ENCODE measurements at regions not wholly inside any gene's neighbourhood (a gene's known extent, or its start where the extent isn't known, plus 50 kb on each side); places are given as distances from the start of the nearest gene placed in this dataset.

DNA sequence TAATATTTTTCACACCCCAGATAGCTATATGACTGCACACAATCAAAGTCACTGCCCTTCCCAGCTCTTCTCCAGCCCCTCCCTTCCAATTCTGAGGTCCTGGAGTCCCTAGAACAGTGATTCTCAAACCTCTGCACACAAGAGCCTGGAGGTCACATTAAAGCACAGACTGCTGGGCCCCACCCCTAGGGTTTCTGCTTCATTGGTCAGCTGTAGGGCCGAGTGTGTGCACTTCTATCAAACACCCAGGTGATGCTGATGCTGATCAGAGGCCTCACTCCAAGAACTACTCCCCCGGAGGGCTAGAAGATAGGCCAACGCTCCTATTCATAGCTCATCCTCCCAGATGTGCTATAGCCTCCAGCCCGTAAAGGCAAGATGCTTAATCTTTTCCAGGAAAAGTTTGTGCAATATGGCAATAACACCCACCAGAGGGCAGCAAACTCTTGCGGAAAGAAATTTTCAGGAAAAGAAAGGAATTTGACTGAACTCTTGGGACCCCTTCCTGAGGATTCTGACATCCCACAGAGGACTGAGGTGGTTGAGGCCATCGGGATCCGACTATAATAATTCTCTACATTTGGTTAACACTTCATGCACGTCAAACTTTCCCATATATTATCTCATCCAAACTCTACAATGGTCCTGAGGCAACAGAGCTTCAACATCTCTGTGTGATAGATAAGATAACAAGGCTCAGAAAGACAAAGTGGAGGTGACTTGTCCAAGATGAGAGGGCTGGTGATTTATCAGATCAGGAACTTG is 194.2 kb upstream of the PKDCC start:
- DNase-seq (ENCODE audit: low read depth), result no peak

DNA sequence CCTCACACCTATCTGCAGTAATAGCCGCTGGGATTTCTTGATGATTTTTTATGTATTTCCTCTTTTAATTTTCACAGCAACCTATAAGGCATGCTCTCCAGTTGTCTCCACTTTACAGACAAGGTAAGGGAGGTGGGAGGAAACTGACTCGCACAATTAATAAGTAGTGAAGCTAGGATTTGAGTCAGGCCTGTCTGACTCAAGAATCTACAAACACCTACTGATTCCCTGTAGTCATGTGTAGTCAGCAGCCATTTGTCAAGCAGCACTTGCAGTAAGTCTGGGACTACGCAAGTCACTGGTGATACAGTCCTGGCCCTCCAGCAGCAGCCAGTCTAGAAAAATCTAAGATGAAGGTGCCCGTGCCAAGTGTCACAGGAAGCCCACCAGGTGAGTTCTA is 193.6 kb upstream of the PKDCC start:
- no peak for DNase-seq (ENCODE audit: low read depth)

DNA sequence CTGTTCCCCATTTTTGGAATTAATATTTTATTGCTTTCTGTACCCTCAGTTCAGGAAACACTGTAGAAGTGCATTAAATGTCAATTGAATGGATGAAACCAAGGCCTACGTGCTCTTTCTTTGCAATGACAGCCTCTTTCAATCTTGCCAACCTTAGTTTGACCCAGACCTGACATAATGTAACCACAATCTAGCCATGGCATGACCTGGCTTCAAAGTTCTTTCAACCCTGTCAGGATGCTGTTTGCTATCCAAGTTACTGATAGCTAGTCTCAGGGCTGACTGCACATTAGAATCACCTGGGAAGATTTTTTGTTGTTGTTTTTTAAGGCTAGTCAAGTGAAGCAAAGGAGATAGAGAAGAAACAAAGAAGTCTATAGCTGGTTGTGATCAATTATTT is 190.9 kb upstream of the PKDCC start:
- DNase-seq (ENCODE audit: low read depth), result no peak

DNA sequence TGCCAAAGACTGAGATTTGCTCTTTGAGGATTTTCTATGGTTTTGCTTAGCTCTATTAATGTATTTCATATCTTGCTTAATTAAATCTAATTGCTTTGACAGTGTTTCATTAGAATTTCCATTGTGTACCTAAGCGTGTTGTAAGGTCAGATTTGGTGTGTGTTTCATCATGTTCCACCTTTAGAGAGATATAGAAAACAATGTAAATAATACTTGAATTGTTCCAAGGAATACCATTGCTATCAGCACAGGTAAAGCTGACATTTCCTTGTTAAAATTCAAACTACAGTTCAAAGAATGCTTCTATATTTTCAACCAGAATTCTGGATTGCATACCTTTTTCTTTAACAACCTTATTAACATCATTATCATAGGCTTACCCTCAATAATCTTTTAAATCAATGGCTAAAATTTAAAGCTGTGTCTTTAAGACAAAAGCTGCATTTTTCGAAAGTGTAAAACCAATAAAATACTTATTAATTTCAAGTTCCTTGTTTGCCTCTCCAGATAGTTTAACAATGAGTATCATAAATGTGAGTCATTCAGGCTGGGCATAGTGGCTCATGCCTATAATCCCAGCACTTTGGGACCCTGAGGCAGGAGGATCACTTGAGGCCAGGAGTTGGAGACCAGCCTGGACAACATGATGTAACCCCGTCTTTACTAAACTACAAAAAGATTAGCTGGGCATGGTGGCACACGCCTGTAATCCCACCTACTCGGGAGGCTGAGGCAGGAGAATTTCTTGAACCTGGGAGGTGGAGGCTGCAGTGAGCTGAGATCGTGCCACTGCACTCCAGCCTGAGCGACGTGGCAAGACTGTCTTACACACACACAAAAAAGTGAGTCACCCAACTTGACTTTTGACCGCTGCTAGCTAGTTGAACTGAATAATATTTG is 188.0 kb upstream of the PKDCC start:
- no peak for DNase-seq (ENCODE audit: low read depth)

DNA sequence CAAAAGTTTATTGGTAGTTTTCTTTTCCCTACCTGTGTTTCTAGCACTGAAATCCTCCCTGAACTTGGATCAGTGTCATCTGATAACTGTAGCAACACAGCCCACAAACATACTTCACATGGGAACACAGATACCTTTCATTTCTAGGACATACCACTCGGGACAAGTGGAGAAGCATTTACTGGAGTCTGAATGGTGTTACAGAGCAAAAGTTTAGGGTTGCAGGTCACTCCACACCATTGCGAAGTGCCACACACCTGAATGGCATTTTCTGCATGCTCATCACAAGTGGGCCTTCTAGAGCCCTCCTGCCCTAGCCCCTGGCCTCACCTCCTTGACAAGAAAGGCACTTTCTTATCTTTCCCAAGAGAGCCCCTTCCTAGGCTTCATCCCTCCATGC is 184.8 kb upstream of the PKDCC start:
- no peak for DNase-seq (ENCODE audit: low read depth)

DNA sequence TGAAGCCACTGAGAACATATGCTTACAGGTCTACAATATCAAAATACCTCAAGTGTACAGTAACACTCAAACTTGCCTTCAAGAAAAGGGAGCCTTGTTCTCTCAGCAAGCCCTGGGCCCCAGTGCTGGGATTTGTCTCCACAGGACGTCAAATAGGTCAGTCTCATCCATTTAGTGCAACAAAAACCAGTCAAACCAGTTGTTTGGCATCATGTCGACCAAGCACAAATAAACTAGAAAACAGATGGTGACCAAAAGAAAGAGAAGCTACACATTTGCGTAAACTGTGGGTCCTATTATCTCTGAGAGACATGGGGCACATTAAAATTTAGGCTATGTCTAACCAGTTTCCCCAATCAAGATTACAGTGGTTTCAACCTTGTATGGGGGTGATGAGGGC is 182.6 kb upstream of the PKDCC start:
- DNase-seq (ENCODE audit: low read depth), result no peak

DNA sequence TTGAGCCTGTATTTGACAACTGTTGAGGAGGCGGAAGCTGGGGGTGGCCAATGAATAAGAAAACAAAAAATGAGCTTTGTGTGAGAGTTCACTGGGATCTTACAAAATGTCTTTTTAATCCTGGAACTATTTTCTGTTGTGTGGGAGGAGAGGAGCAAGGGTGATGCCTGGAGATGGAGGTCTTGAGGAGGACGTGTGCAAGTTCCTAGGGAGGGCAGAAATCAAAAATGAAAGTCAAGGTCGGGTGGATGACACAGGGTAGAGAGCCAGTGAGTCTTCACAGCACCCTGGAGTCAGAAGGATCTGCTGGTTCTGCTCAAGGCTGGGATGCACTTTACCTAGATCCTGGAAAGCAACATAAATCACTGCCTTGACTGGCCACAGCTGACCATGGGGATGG is 180.3 kb upstream of the PKDCC start:
- DNase-seq (ENCODE audit: low read depth), result no peak

DNA sequence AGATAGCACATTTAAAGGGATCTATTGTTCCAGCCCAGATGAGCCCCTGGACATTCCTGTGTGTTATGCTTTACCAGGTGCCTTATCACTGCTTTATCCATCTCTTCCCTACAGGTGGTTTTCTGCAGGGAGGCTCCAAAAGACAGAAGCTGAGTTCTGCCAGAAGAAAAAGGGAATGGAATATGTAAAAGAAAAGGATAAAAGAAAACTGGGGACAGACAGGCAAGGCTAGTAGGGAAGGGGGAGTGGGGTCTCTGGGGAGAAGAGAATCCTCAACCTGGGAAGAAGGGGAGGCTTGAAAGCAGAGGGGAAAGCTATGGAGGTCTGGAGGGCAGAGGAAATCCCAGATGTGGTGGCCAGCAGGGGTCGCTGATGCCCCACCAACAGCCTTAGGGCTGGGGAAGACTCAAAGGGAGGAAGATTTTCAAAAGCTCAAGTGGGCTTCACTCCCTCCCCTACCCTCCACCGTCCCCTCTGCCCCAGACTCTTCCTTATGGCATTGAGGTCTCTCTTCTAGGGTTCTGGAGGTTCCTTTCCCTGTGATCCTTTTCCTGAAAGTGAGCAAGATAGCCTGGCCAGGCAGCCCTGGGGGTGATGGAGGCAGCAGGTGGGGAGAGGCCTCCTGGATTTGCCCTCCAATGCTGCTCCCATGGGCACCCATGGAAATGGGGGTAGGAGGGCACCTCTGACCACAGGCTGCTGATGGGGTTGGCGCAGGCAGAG is 178.1 kb upstream of the PKDCC start:
- peak; percentile 59 for DNase-seq (ENCODE audit: low read depth)

DNA sequence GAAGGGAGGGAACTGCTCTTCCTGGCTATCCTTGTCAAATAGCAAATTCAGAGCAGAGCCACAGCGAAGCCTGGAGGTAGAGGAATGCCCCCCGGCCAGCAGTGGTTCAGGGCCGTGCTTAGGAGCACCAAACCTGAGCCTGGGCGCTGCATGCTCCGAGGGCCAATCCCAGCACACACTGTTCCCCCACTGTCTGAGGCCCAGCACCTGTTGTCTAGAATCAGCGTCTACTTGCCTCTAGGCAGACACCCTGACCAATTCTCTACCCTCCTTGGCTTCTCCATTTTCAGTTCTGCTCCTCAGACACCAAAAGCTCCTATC is 177.6 kb upstream of the PKDCC start:
- no peak for DNase-seq (ENCODE audit: low read depth)

DNA sequence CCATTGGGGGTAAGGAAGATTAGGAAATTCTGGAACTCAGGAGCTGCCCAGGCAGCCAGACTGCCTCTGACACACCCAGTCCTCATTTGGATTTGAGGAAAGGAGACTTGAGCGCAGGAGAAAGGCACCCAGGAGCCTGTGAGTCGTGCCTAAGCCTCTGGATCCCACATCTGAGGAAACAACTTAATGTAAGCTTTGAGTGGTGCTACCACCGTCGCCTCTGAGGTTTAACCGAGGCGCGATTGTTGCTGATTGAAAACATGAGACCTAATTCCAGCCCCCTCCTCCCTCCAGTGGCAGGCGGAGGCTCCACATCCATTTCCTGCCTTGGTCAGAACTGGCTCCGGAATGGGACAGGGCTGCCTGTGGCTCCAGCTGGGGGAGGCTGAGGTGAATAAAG is 176.7 kb upstream of the PKDCC start:
- DNase-seq (ENCODE audit: low read depth), result no peak

DNA sequence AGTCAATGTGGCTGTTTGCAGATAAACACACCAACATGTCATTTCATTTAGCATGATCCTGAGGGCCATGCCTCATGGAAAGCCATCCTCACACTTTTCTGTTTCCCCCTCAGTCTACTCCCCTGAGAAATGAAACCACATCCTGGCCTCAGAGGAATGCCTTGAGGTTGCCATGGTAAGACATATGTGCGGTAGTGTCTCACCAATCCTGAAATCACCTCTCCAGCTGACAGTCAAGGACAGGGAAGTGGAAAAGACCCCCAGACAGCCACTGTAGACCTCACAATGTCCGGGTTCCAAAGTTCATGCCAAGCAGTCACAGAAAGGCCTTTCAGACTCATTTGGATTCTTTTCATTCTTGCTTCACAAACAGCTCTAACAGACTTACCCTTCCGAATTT is 175.2 kb upstream of the PKDCC start:
- DNase-seq (ENCODE audit: low read depth), result no peak

DNA sequence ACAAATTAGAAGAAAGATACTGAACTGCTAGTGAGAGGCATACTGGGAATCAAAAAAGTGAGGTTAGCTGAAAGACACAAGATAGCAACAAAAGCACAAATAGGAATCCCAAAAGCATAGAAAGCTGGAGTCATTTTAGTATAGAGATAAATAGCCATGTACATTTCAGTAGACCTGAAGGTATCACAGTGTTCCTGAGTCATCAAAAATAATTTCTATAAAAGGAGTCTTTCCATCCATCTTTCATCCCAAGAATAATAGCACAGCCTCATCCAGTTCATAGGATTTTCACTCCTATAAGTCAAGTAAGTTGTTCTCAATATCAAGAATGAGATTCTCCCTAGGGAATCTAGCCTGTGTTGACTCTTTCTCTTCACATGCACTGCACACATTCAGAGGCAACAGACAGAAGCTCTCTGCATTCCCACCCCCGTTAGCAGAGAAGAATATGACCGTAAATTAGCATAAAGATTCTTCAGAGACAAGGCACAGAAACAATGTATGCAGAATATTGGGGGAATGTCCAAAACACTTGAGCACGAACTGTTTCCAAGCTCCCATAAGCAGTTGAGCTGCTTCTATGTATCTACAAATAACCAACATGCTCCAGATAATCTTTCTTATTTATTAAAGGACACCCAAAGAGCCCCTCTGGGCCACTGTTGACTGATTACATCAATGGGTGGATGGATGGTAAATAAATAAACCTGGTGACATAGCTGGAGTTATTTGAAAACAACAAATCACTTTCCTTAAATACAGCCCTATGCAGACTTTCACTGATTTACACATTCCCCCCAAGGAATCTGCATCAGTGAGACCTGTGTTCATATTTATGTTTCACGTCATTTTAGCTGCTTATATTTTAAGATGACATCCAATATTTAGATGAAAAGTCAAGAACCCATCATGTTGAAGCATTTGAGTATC is 174.5 kb upstream of the PKDCC start:
- DNase-seq (ENCODE audit: low read depth), result no peak

DNA sequence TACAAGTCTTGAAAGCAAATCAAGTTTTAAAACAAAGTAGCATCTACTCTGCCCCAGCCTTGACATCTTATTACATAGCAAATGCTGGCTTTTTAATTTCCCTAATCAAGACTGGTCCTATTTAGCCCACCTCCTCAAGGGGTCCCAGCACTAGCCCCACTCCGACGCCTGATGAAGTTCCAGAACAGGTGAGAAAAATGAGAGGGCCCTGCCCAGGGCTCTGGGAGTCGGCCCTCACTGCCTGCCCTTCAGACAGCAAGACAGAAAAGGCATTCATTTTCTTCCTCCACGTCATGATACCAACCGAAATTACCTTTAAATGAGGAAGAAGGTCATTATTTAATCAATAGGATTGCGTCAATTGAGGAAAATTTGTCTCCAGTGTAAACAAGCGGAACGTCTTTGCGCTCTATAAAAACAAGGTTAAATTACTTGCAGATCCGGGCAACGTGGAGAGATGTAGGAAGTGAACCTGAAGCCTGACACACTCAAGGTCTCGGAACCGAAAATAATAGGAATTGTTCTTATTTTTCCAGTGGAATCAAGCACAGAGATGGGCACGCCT is 170.6 kb upstream of the PKDCC start:
- DNase-seq (ENCODE audit: low read depth), result no peak

DNA sequence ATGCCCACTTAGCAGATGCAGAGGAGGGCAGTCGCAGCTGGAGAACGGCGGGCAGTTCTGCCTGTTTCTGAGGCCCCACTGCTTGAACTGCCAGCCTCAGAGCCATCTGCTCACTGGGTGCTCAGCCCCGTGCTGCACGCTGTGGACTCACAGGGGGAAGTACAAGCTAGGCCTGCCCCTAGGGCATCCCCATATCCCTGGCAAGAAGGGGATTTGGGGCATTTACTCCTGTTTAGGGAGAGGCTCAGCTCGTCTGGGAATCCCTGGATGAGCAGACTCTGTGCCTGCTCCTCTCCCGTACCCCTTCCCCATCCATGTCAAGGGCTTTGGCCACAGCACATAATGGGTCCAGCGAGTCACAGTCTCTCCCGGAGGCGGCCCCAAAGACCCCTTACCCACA is 169.8 kb upstream of the PKDCC start:
- no peak for DNase-seq (ENCODE audit: low read depth)

DNA sequence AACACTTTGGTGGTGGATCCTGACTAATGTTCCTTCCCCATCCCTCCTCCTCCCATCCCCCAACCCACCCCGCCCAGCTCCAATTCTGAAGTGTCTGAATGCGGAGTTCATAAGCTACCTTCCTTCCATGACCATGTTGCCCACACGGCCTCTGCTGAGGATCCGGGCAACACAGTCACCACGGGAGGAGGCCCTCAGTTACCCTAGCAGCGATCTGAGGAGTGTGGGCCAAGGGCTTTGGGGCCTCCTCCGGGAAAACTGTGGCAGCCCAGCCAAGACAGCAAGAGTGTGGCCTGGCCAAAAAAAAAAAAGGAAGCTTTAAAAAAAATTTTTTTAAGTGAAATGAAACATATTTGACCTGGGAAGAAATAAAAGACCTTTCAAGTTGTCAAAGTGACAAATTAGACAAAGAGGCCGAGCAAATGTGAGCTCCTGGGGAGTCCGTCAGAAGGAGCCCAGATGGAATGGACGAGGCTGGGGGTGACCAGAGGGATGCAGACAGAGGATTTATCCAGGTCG is 169.0 kb upstream of the PKDCC start:
- no peak for DNase-seq (ENCODE audit: low read depth)

DNA sequence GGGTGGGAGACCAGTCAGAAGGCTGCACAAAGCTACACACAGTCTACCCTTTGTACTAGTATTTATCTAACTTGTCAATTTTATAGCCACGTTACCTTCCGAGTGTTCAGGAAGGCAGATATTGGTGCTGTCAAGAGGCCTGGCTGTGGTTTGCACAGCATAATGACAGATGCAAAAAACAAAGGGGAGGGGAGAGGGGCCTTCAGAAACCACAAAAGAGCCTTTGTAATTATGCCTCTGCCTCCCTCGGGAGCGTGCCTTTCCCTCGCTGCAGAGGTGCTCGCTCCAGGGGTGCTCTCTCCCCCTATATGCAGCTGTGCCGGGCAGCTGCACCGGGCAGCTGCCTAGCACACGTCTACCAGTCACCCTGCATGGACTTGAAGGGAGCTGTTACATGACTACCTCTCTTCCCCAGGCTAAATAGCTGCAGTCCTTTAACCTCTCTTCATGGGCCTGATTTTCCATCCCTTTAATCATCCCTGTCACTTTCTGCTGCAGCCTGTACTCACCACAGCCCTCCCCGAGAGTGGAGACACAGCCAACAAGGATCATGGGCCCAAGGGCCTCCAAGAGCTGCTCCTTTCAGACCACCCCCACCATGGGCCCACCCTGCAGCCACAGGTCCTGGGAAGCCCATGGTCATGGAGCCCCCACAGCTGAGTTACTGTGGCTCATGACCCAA is 168.4 kb upstream of the PKDCC start:
- DNase-seq (ENCODE audit: low read depth), result no peak

DNA sequence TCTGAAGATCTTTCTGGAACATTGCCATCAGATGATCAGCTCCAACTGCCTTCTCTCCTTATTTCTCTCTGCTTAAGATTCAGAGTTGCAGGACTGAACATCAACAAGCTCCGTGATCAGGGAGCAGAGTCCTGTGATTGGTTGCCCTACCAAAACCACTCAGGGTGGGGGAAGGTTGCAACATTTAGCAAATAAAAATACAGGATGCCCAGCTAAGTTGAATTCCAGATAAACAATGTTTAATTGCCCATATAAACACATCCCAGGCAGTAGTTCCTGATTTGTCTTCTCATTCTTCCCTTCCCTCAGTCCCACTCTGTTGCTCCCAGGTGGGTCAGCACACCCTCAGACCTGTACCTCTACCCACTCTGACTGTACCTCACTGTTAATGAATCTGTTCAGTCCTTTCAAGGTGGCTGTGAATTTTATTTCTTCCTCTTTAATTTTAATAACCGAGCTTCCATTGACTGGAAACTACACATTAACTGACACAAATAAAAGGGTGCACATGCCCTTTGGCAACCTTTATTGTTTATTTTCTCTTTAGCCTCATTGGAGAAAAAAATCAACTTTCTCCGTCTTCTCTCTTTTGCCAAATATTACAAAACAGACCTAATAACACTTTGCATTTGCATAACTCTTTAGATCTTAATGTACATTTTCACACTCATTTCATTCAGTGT is 167.1 kb upstream of the PKDCC start:
- no peak for DNase-seq (ENCODE audit: low read depth)

DNA sequence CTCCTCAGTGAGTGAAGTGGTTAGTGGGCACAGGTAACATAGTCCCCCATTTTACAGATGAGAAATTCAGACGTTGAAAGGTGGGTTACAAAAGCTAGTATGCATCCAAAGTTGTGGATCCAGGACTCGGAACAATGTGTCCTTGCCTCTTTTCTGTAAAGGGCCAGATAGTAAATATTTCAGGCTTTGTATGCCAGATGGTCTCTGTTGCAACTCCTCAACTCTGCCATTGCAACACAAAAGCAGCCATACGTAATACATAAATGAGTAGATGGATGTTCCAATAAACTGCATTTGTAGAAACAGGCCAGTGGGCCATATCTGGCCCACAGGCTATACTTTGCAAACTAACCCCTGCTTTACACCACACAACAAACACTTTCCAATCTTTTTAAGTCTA is 166.6 kb upstream of the PKDCC start:
- no peak for DNase-seq (ENCODE audit: low read depth)

DNA sequence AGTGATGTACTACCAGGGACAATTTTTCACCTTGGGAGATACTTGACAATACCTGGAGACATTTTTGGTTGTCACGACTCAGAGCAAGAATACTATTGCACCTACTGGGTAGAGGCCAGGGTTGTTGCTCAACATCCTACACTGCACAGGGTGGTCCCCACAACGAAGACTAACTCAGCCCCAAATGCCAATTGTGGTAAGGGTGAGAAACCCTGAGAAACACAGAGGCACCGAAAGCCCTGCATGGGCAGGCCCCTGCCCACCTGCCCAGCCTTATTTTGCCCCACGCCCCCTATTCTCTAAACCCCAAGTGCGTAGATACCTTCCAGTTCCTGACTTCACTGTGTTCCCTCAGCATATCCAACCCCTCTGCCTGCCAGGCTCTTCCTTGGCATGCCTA is 163.1 kb upstream of the PKDCC start:
- DNase-seq (ENCODE audit: low read depth), result no peak

DNA sequence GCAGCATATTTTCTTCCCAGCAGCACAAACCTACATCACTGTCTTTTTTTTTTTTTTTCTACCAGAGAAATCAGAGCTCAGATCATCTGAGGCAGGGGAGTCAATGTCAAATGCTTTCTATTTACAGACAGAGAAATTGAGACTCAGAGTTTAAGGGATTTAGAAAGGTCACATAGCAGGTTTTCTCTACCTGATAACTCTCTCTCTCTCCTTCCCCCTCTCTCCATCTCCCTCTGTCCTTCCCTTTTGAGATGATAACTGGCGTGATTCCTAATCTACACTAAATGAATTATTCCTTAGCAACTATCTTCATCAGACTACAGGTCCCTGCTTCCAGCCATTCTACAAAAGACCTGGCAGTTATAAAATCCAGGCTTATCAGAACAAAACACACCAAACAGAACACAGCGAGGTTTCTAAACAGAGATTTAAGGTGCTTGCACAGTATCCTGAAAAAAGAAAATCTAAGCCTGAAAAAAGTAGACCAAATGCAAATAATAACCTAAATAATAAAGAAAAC is 161.6 kb upstream of the PKDCC start:
- DNase-seq (ENCODE audit: low read depth), result no peak
